ENCODE measurements at regions not wholly inside any gene's neighbourhood (a gene's known extent, or its start where the extent isn't known, plus 50 kb on each side); places are given as distances from the start of the nearest gene placed in this dataset.

- no peak for TF ChIP-seq CTCF (IDR thresholded peaks at IDR 0.05)
- no peak for TF ChIP-seq POLR2A (IDR thresholded peaks at IDR 0.05)
- TF ChIP-seq POLR2AphosphoS5 (IDR thresholded peaks at IDR 0.05) = no peak
Measured at GRCh38 chr9:28014212-28014611, 440.9 kb upstream of the C9orf72 start.

Data from prostate gland (tissue), 2 donors.